ENCODE measurements at regions not wholly inside any gene's neighbourhood (a gene's known extent, or its start where the extent isn't known, plus 50 kb on each side); places are given as distances from the start of the nearest gene placed in this dataset.
"Not testable (repeated sequence)": the region's sequence is repeated elsewhere in the genome, so short reads cannot be mapped to it uniquely, and the experiment has no call there.

- no peak overlapping the region for H3K4me3 ChIP-seq (ENCODE audit: low read depth, low read length)
- no peak for TF ChIP-seq CTCF (IDR thresholded peaks at IDR 0.05; ENCODE audit: borderline replicate concordance, insufficient read depth, low read depth, low read length)
Measured at GRCh38 chr2:177002983-177003382, 209.6 kb upstream of the HNRNPA3 start.

- H3K4me3 ChIP-seq (ENCODE audit: low read depth, low read length) = not testable (repeated sequence)
Measured at GRCh38 chr2:177007726-177008125, 204.9 kb upstream of the HNRNPA3 start.

GRCh38 chr2:177008662-177009061 is 203.9 kb upstream of the HNRNPA3 start:
- not testable (repeated sequence) for H3K4me3 ChIP-seq (ENCODE audit: low read depth, low read length)

- H3K4me3 ChIP-seq (ENCODE audit: low read depth, low read length) = no peak overlapping the region
- TF ChIP-seq CTCF (IDR thresholded peaks at IDR 0.05; ENCODE audit: borderline replicate concordance, insufficient read depth, low read depth, low read length) = no peak
Measured at GRCh38 chr2:177010146-177010545, 202.4 kb upstream of the HNRNPA3 start.

- no peak overlapping the region for H3K4me3 ChIP-seq (ENCODE audit: low read depth, low read length)
- no peak for TF ChIP-seq CTCF (IDR thresholded peaks at IDR 0.05; ENCODE audit: borderline replicate concordance, insufficient read depth, low read depth, low read length)
Measured at GRCh38 chr2:177010861-177011260, 201.7 kb upstream of the HNRNPA3 start.

GRCh38 chr2:177014946-177015345 is 197.6 kb upstream of the HNRNPA3 start:
- TF ChIP-seq CTCF (IDR thresholded peaks at IDR 0.05; ENCODE audit: borderline replicate concordance, insufficient read depth, low read depth, low read length) = no peak
- H3K4me3 ChIP-seq (ENCODE audit: low read depth, low read length) = no peak overlapping the region

- H3K4me3 ChIP-seq (ENCODE audit: low read depth, low read length) = no peak overlapping the region
- no peak for TF ChIP-seq CTCF (IDR thresholded peaks at IDR 0.05; ENCODE audit: borderline replicate concordance, insufficient read depth, low read depth, low read length)
Measured at GRCh38 chr2:177015356-177015923, 197.2 kb upstream of the HNRNPA3 start.

GRCh38 chr2:177020524-177021119 is 192.0 kb upstream of the HNRNPA3 start:
- TF ChIP-seq CTCF (IDR thresholded peaks at IDR 0.05; ENCODE audit: borderline replicate concordance, insufficient read depth, low read depth, low read length) = no peak
- no peak overlapping the region for H3K4me3 ChIP-seq (ENCODE audit: low read depth, low read length)

Measured in GM12875 (cell line).